ENCODE measurements at regions not wholly inside any gene's neighbourhood (a gene's known extent, or its start where the extent isn't known, plus 50 kb on each side); places are given as distances from the start of the nearest gene placed in this dataset.

DNA sequence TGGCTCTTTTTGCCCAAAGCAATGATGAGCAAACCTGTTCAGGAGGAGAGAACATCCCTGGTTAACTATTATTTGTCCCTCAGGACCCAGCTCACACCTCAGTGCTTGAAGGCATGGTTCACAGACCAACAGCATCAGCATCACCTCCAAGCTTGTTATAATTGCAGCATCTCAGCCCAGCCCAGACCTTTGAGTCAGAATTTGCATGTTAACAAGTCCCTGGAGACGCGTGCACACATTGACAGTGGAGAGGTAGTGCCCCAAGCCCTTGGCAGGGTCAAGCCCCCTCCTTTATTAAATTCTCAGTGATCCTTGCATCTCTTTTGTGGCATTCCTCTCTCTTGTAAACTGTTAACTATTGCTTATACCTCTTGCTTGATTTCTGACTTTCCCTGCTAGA lies 488.6 kb downstream of the HAPSTR1 start:
- no peaks in the 10 kb centered on the region for H3K27me3 ChIP-seq
- no peaks in the 10 kb centered on the region for H3K4me1 ChIP-seq
- no peak for TF ChIP-seq POLR2A (IDR thresholded peaks at IDR 0.05)
- TF ChIP-seq, protein P1, sequence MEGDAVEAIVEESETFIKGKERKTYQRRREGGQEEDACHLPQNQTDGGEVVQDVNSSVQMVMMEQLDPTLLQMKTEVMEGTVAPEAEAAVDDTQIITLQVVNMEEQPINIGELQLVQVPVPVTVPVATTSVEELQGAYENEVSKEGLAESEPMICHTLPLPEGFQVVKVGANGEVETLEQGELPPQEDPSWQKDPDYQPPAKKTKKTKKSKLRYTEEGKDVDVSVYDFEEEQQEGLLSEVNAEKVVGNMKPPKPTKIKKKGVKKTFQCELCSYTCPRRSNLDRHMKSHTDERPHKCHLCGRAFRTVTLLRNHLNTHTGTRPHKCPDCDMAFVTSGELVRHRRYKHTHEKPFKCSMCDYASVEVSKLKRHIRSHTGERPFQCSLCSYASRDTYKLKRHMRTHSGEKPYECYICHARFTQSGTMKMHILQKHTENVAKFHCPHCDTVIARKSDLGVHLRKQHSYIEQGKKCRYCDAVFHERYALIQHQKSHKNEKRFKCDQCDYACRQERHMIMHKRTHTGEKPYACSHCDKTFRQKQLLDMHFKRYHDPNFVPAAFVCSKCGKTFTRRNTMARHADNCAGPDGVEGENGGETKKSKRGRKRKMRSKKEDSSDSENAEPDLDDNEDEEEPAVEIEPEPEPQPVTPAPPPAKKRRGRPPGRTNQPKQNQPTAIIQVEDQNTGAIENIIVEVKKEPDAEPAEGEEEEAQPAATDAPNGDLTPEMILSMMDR (IDR thresholded peaks at IDR 0.05) = no peak
- H3K9me3 ChIP-seq = no peaks in the 10 kb centered on the region
- no peak for DNase-seq
- no peak overlapping the region for H3K27ac ChIP-seq
- H3K36me3 ChIP-seq = no peaks in the 10 kb centered on the region
- H3K4me3 ChIP-seq = no peak overlapping the region

DNA sequence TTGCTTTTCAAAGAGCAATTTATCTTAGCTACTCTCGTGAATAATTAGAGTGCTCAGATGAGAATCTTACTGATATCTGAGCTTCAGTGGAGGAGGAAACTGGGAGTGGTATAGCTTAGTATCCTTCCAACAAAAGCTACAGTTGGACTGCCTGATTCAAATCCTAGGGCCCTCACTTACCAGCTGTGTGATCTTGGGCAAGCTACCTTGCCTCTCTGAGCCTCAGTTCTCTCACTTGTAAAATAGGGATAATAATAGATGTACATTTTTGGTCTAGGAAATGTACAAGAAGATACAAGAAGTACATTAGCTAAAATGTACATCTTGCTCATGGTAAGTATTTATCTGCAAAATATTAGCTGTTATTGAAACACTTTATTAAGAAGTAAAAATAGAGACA lies 502.0 kb downstream of the HAPSTR1 start:
- H3K4me3 ChIP-seq = no peak overlapping the region
- no peaks in the 10 kb centered on the region for H3K9me3 ChIP-seq
- no peak for DNase-seq
- no peak overlapping the region for H3K27ac ChIP-seq
- H3K4me1 ChIP-seq = no peaks in the 10 kb centered on the region
- no peaks in the 10 kb centered on the region for H3K36me3 ChIP-seq
- TF ChIP-seq POLR2A (IDR thresholded peaks at IDR 0.05) = no peak
- TF ChIP-seq, protein P1 (IDR thresholded peaks at IDR 0.05) = no peak
- H3K27me3 ChIP-seq = no peaks in the 10 kb centered on the region

DNA sequence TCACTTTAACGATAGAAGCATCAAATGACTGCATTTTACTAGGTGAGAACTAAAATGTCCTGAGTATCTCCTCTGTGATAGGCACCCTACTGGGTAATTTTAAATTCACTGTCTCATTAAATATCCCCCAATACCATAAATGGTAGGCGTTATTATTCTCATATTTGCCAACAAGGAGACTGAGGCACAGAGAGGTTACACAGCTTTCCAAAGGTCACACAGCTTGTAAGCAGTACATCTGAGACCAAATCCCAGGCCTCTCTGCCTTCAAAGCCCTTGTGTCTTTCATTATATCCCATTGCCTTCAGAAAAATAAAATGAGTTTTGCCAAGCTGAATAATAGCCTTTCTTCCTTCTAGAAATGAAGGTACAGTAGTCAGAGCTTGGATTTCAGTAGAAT lies 502.6 kb downstream of the HAPSTR1 start:
- no peaks in the 10 kb centered on the region for H3K4me1 ChIP-seq

DNA sequence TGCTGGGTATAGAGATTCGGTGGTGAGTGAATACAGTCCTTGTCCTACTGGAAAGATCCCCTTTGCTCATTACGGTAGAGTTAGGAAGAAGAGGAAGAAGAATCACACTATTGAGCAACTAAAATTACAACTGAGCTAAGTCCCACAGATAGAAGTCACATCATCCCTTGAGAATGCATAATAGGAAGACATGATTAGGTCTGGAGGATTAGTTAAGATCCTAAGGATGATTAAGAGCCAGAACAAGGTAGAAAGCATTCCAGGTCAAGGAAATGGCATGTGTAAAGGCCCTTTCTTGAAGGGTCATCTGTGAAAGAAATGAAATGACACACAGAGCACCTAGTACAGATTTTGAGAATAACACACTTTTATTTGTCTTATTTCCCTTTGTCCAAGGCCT lies 503.5 kb downstream of the HAPSTR1 start:
- Histone ChIP-seq H3K27ac (no peak overlapping the region), H3K4me1 (no peaks in the 10 kb centered on the region), H3K27me3 (no peaks in the 10 kb centered on the region), H3K9me3 (no peaks in the 10 kb centered on the region), H3K4me3 (no peak overlapping the region), H3K36me3 (no peaks in the 10 kb centered on the region)
- DNase-seq = no peak
- TF ChIP-seq, protein P1 (IDR thresholded peaks at IDR 0.05) = no peak
- TF ChIP-seq POLR2A (IDR thresholded peaks at IDR 0.05) = no peak

More for the DNA sequence above, 502.6 kb downstream of the HAPSTR1 start:
- TF ChIP-seq, protein P1 (IDR thresholded peaks at IDR 0.05) = no peak
- no peak for TF ChIP-seq POLR2A (IDR thresholded peaks at IDR 0.05)
- H3K27me3 ChIP-seq = no peaks in the 10 kb centered on the region
- H3K36me3 ChIP-seq = no peaks in the 10 kb centered on the region
- H3K4me3 ChIP-seq = no peak overlapping the region
- no peaks in the 10 kb centered on the region for H3K9me3 ChIP-seq
- H3K27ac ChIP-seq = no peak overlapping the region
- DNase-seq = no peak

DNA sequence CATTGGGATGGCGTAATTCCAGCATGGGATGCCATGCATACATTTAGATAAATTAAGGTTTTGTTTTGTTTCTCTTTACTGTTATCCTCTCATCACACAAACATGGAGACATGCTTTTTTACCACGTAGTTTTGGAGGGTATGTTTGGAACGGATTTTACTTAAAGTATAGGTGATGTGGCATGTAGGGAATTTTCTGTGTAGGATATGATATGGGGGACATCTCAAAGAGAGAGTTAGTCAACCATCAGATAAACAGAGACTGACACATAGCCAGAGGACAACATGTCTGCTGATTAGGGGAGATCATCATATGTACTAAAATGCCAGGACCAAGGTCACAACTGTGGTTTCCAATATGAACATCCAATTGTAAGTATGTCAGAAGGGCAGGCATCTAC lies 503.9 kb downstream of the HAPSTR1 start:
- no peaks in the 10 kb centered on the region for H3K27me3 ChIP-seq
- H3K36me3 ChIP-seq = no peaks in the 10 kb centered on the region
- H3K4me3 ChIP-seq = no peak overlapping the region
- no peak for DNase-seq
- no peaks in the 10 kb centered on the region for H3K4me1 ChIP-seq
- TF ChIP-seq POLR2A (IDR thresholded peaks at IDR 0.05) = no peak
- TF ChIP-seq, protein P1 (IDR thresholded peaks at IDR 0.05) = no peak
- no peaks in the 10 kb centered on the region for H3K9me3 ChIP-seq
- H3K27ac ChIP-seq = no peak overlapping the region

DNA sequence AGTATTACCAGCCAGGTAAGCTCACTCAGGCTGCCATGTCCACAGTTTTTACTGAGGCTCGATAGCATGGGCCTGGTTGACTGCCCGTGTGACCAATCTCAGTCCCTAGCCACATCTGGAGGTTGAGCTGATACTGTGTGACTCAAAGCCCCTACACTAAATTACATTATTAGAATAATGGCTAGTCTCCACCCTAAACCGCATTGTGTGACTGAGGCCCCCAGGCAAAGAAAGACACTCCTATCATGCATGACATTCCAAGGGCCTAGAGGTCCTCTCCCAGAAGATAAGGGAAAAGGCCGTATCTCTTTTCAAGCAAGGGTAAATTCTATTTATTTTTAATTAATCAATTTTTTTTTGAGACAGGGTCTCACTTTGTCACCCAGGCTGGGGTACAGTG lies 505.3 kb downstream of the HAPSTR1 start:
- Histone ChIP-seq H3K27me3 (no peaks in the 10 kb centered on the region), H3K27ac (no peak overlapping the region), H3K4me3 (no peak overlapping the region), H3K9me3 (no peaks in the 10 kb centered on the region), H3K4me1 (no peaks in the 10 kb centered on the region), H3K36me3 (no peaks in the 10 kb centered on the region)
- TF ChIP-seq, protein P1 (IDR thresholded peaks at IDR 0.05) = no peak
- TF ChIP-seq POLR2A (IDR thresholded peaks at IDR 0.05) = no peak
- DNase-seq = no peak
